ENCODE measurements at regions not wholly inside any gene's neighbourhood (a gene's known extent, or its start where the extent isn't known, plus 50 kb on each side); places are given as distances from the start of the nearest gene placed in this dataset.

DNA sequence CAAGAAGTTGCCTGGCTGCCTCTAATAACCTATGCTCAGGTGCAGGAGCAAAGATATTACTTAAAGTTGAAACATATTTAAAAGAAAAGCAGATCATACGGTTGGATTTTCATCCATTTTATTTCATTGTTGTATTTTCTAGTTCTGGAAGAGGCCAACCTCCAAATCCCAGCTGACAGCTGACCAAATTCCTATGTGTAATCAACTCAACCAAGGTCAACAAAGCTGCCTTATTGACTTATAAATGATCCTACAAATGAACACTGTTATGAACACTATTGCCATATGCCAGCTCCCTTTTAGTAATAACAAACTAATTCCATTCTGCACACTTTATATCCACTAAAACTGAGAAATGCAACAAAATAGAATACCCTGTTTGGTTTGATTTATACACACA, 1537.4 kb downstream of the SLITRK1 start:
- Histone ChIP-seq H3K9me3 (ENCODE audit: control insufficient read depth, insufficient read depth, low read depth, low read length) (no peaks in the 10 kb centered on the region), H3K4me1 (ENCODE audit: control insufficient read depth, insufficient read depth, low read length) (no peaks in the 10 kb centered on the region), H3K27ac (ENCODE audit: extremely low read depth, low read depth, low read length) (no peak overlapping the region), H3K36me3 (ENCODE audit: control insufficient read depth in 2 of 2, insufficient read depth in 1 of 2, low read length in 2 of 2) (no peaks in the 10 kb centered on the region), H3K4me3 (ENCODE audit: low read depth, low read length) (no peak overlapping the region)
- POLR2A ChIA-PET = no interaction called here
- CTCF ChIA-PET = no interaction called here
- TF ChIP-seq ZNF366 (tag by site-specific recombination; conservative IDR thresholded peaks at IDR 0.05) = no peak
- TF ChIP-seq SETDB1 (IDR thresholded peaks at IDR 0.05; ENCODE audit: insufficient read length, low read length) = no peak
- TF ChIP-seq, protein P1, sequence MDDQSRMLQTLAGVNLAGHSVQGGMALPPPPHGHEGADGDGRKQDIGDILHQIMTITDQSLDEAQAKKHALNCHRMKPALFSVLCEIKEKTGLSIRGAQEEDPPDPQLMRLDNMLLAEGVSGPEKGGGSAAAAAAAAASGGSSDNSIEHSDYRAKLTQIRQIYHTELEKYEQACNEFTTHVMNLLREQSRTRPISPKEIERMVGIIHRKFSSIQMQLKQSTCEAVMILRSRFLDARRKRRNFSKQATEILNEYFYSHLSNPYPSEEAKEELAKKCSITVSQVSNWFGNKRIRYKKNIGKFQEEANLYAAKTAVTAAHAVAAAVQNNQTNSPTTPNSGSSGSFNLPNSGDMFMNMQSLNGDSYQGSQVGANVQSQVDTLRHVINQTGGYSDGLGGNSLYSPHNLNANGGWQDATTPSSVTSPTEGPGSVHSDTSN (CRISPR knock-in tag; IDR thresholded peaks at IDR 0.05) = no peak
- TF ChIP-seq ZNF19 (tag by site-specific recombination; IDR thresholded peaks at IDR 0.05; ENCODE audit: low read depth) = no peak
- TF ChIP-seq ZNF140 (tag by site-specific recombination; IDR thresholded peaks at IDR 0.05) = no peak
- no peak for TF ChIP-seq ZNF544 (tag by site-specific recombination; IDR thresholded peaks at IDR 0.05)
- TF ChIP-seq, protein P2, sequence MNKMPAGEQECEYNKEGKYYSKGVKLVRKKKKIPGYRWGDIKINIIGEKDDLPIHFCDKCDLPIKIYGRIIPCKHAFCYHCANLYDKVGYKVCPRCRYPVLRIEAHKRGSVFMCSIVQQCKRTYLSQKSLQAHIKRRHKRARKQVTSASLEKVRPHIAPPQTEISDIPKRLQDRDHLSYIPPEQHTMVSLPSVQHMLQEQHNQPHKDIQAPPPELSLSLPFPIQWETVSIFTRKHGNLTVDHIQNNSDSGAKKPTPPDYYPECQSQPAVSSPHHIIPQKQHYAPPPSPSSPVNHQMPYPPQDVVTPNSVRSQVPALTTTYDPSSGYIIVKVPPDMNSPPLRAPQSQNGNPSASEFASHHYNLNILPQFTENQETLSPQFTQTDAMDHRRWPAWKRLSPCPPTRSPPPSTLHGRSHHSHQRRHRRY (tag by site-specific recombination; IDR thresholded peaks at IDR 0.05) = no peak
- no peak for TF ChIP-seq ZNF211 (tag by site-specific recombination; IDR thresholded peaks at IDR 0.05; ENCODE audit: low read depth)

DNA sequence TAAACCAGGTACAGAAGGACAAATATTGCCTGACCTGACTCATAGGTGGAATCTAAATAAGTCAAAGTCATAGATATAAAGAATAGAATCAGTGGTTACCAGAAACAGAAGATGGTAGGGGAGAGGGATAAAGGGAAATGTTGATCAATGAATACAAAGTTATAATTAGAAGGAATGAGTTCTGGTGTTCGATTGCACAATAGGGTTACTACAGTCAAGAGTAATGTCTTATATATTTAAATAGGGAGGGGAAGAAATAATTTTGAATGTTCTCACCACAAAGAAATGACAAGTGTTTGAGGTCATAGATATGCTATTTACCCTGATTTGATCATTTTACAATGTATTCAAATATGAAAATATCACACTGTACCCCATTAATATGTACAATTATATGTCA, 1541.2 kb downstream of the SLITRK1 start:
- no peaks in the 10 kb centered on the region for H3K9me3 ChIP-seq (ENCODE audit: control insufficient read depth, insufficient read depth, low read depth, low read length)
- ChIA-PET POLR2A (no interaction called here), CTCF (no interaction called here)
- no peak overlapping the region for H3K4me3 ChIP-seq (ENCODE audit: low read depth, low read length)
- no peak overlapping the region for H3K27ac ChIP-seq (ENCODE audit: extremely low read depth, low read depth, low read length)
- H3K4me1 ChIP-seq (ENCODE audit: control insufficient read depth, insufficient read depth, low read length) = no peaks in the 10 kb centered on the region
- TF ChIP-seq ZNF202 (tag by site-specific recombination; IDR thresholded peaks at IDR 0.05; ENCODE audit: borderline replicate concordance) (no peak), ZNF37A (tag by site-specific recombination; IDR thresholded peaks at IDR 0.05) (no peak), ZNF174 (tag by site-specific recombination; IDR thresholded peaks at IDR 0.05) (no peak), KLF10 (tag by site-specific recombination; IDR thresholded peaks at IDR 0.05) (no peak), ZNF585B (tag by site-specific recombination; IDR thresholded peaks at IDR 0.05) (no peak), WT1 (tag by site-specific recombination; IDR thresholded peaks at IDR 0.05) (no peak), ZNF366 (tag by site-specific recombination; conservative IDR thresholded peaks at IDR 0.05) (no peak), ZNF707 (tag by site-specific recombination; IDR thresholded peaks at IDR 0.05) (no peak), ZNF394 (tag by site-specific recombination; IDR thresholded peaks at IDR 0.05; ENCODE audit: borderline replicate concordance) (no peak)
- TF ChIP-seq, protein P3, sequence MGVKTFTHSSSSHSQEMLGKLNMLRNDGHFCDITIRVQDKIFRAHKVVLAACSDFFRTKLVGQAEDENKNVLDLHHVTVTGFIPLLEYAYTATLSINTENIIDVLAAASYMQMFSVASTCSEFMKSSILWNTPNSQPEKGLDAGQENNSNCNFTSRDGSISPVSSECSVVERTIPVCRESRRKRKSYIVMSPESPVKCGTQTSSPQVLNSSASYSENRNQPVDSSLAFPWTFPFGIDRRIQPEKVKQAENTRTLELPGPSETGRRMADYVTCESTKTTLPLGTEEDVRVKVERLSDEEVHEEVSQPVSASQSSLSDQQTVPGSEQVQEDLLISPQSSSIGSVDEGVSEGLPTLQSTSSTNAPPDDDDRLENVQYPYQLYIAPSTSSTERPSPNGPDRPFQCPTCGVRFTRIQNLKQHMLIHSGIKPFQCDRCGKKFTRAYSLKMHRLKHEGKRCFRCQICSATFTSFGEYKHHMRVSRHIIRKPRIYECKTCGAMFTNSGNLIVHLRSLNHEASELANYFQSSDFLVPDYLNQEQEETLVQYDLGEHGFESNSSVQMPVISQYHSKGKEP (tag by site-specific recombination; IDR thresholded peaks at IDR 0.05) = no peak
- TF ChIP-seq, protein P4, sequence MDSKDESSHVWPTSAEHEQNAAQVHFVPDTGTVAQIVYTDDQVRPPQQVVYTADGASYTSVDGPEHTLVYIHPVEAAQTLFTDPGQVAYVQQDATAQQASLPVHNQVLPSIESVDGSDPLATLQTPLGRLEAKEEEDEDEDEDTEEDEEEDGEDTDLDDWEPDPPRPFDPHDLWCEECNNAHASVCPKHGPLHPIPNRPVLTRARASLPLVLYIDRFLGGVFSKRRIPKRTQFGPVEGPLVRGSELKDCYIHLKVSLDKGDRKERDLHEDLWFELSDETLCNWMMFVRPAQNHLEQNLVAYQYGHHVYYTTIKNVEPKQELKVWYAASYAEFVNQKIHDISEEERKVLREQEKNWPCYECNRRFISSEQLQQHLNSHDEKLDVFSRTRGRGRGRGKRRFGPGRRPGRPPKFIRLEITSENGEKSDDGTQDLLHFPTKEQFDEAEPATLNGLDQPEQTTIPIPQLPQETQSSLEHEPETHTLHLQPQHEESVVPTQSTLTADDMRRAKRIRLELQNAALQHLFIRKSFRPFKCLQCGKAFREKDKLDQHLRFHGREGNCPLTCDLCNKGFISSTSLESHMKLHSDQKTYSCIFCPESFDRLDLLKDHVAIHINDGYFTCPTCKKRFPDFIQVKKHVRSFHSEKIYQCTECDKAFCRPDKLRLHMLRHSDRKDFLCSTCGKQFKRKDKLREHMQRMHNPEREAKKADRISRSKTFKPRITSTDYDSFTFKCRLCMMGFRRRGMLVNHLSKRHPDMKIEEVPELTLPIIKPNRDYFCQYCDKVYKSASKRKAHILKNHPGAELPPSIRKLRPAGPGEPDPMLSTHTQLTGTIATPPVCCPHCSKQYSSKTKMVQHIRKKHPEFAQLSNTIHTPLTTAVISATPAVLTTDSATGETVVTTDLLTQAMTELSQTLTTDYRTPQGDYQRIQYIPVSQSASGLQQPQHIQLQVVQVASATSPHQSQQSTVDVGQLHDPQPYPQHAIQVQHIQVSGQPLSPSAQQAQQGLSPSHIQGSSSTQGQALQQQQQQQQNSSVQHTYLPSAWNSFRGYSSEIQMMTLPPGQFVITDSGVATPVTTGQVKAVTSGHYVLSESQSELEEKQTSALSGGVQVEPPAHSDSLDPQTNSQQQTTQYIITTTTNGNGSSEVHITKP (tag by site-specific recombination; IDR thresholded peaks at IDR 0.05) = no peak
- H3K36me3 ChIP-seq (ENCODE audit: control insufficient read depth in 2 of 2, insufficient read depth in 1 of 2, low read length in 2 of 2) = no peaks in the 10 kb centered on the region
